Fibroblast of villous mesenchyme (primary cell): ENCODE measurements at regions not wholly inside any gene's neighbourhood (a gene's known extent, or its start where the extent isn't known, plus 50 kb on each side); places are given as distances from the start of the nearest gene placed in this dataset.

Experiments used
- DNase-seq: peaks from one replicate; pipeline ENCODE4 v3.0.0-alpha.2; 2010; ENCODE audit warnings: low read depth
- H3K4me3 ChIP-seq: 2 replicates; pipeline ENCODE4 v1.5.1; 2011; ENCODE audit warnings: low read depth, mild to moderate bottlenecking, low read length
- TF ChIP-seq, protein P1 (sequence below): IDR thresholded peaks from 2 replicates; pipeline ENCODE4 v1.5.1; 2012; ENCODE audit warnings: low read depth, mild to moderate bottlenecking, low read length; ENCODE audit not compliant: insufficient read depth

DNA sequence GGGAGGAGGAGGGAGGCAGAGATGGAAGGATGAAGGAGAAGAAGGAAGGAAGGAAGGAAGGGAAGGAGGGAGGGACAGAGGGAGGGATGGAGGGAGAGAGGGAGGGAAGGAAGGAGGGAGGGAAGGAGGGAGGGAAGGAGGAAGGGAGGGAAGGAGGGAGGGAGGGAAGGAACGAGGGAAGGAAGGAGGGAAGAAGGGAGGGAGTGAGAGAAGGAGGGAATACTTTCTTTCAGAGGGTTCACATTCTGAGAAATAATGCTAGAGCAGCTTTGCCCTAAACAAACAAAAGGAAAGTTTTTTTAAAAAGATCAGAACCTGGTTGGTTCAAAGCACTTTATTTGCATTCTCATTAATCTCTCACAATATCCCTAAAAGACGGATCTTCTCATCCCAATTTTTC, 96.1 kb upstream of the NXT1 start:
- TF ChIP-seq, protein P1, sequence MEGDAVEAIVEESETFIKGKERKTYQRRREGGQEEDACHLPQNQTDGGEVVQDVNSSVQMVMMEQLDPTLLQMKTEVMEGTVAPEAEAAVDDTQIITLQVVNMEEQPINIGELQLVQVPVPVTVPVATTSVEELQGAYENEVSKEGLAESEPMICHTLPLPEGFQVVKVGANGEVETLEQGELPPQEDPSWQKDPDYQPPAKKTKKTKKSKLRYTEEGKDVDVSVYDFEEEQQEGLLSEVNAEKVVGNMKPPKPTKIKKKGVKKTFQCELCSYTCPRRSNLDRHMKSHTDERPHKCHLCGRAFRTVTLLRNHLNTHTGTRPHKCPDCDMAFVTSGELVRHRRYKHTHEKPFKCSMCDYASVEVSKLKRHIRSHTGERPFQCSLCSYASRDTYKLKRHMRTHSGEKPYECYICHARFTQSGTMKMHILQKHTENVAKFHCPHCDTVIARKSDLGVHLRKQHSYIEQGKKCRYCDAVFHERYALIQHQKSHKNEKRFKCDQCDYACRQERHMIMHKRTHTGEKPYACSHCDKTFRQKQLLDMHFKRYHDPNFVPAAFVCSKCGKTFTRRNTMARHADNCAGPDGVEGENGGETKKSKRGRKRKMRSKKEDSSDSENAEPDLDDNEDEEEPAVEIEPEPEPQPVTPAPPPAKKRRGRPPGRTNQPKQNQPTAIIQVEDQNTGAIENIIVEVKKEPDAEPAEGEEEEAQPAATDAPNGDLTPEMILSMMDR, result no peak
- DNase-seq, result no peak
- H3K4me3 ChIP-seq, result no peak overlapping the region

GRCh38 chr20:23254034-23254433, 96.6 kb upstream of the NXT1 start:
- no peak overlapping the region for H3K4me3 ChIP-seq
- DNase-seq, result no peak
- TF ChIP-seq, protein P1, result no peak

DNA sequence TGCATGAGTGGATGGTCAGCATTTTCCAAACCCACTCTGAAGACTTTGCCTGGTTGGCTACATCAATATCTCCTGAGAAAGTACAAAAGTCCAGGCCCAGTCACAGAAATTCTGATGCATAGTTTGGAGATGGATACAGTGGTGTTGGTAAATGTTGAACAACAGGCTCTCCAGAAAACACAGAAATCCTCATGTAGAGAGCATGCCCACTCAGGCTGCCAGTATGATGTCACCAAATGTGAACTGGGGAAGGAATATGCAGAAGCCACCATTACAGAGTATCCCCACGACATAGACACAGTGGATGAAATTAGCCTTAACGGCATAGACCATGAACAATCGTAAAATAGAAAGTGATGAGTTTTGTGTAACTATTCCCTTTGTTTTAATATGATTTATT, 97.1 kb upstream of the NXT1 start:
- H3K4me3 ChIP-seq, result no peak overlapping the region
- DNase-seq, result no peak
- TF ChIP-seq, protein P1, result no peak

DNA sequence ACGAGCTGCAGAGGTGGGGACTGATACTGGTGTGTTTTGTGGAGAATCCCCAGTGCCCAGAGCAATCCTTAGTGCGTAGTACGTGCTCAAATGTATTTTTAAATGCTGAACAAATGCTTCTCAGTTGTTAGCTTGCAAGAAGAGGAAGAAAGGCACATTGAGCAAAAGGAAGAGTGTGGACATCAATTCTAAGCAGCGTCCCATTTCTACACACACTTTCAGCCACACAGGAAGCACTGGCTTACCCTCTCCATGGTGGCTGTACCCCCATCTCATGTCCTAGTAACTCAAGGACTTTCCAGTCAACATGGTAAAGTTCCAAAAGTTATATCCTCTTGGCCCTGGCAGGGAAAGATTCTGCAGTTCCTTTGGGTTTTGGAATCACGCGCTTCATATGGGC, 98.8 kb upstream of the NXT1 start:
- DNase-seq, result no peak
- TF ChIP-seq, protein P1, result no peak
- no peak overlapping the region for H3K4me3 ChIP-seq

DNA sequence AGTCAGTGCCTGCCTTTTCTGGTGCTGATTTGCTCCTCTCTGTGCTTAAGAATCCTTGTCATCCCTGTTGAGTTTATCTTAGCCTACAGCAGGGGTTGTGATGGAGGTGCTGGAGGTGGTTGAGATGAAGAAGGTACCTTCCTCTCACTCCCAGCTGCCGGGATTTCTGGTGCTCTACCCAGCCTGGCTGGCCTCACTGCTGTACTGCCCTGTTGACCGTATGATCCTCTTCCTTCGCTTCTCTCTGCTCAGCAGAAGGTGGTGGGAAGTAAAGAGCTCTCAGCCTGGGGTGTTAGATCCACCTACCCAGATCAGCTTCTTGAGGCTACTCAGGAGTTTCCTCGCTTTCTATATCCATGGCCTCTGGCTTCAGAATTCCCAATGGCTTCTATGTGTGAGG, 101.0 kb upstream of the NXT1 start:
- DNase-seq, result no peak
- no peak overlapping the region for H3K4me3 ChIP-seq
- TF ChIP-seq, protein P1, result no peak

GRCh38 chr20:23248461-23248882, 102.1 kb upstream of the NXT1 start:
- no peak for DNase-seq
- TF ChIP-seq, protein P1, result no peak
- H3K4me3 ChIP-seq, result no peak overlapping the region
